Body of pancreas (tissue), 4 donors: ENCODE measurements at regions not wholly inside any gene's neighbourhood (a gene's known extent, or its start where the extent isn't known, plus 50 kb on each side); places are given as distances from the start of the nearest gene placed in this dataset.

Source experiments
- ATAC-seq: fragments of 150-250 bp; one replicate; pipeline ENCODE4 v1.9.1; 2016
- DNase-seq, 4 donors: peaks; one replicate each; pipeline ENCODE4 v3.0.0-alpha.2; 2019
- H3K27ac ChIP-seq, 4 donors: fragments of 200-600 bp; sonication (generic); 1 replicate in 3 of 4; 2 replicates in 1 of 4; pipeline versions ENCODE4 v1.5.1 to v1.6.1; 2016 to 2019; ENCODE audit warnings: mild to moderate bottlenecking in 1 of 4, mixed read lengths in 1 of 4, moderate library complexity in 1 of 4
- H3K27me3 ChIP-seq, 2 donors: fragments of 200-600 bp; sonication (generic); one replicate each; pipeline ENCODE4 v1.6.0; 2016; ENCODE audit warnings: mild to moderate bottlenecking in 1 of 2
- H3K36me3 ChIP-seq, 2 donors: fragments of 200-600 bp; sonication (generic); replicated peaks in 1 of 2; 2 replicates each; pipeline ENCODE4 v1.5.1; 2016; ENCODE audit warnings: low read depth in 2 of 2; ENCODE audit not compliant: insufficient read depth in 1 of 2
- H3K4me1 ChIP-seq: fragments of 200-600 bp; sonication (generic); one replicate; pipeline ENCODE4 v1.6.0; 2016
- H3K4me3 ChIP-seq, 2 donors: fragments of 200-600 bp; sonication (generic); 1 replicate in 1 of 2; 2 replicates in 1 of 2; pipeline ENCODE4 v1.5.1; 2016 to 2019
- H3K9me3 ChIP-seq, 3 donors: fragments of 200-600 bp; sonication (generic); 1 replicate in 2 of 3; 2 replicates in 1 of 3; pipeline ENCODE4 v1.5.1; 2016
- POLR2A ChIP-seq, 3 donors: fragments of 450-650 bp; IDR thresholded peaks; one replicate each; pipeline ENCODE4 v1.6.1; 2016; ENCODE audit warnings: antibody characterized with exemption in 3 of 3, mild to moderate bottlenecking in 2 of 3
- WGBS, 2 donors: methylation state at CpG; one replicate each; pipeline ENCODE4 v1.1.5; 2017; 5-methylcytosine and 5-hydroxymethylcytosine counted together
- intact Hi-C: fragments of 100-400 bp; cut with DNase I; formaldehyde crosslinking; loops from one replicate; pipeline ENCODE4 v1.15.1; 2023
- TF ChIP-seq, protein P1 (sequence below), 7 experiments: fragments of 450-650 bp in 4 of 7; fragments of 200-600 bp in 3 of 7; sonication (generic) in 3 of 7; IDR thresholded peaks; one replicate each; pipeline ENCODE4 v1.5.1; 2016 to 2019; ENCODE audit warnings: antibody characterized with exemption in 7 of 7

DNA sequence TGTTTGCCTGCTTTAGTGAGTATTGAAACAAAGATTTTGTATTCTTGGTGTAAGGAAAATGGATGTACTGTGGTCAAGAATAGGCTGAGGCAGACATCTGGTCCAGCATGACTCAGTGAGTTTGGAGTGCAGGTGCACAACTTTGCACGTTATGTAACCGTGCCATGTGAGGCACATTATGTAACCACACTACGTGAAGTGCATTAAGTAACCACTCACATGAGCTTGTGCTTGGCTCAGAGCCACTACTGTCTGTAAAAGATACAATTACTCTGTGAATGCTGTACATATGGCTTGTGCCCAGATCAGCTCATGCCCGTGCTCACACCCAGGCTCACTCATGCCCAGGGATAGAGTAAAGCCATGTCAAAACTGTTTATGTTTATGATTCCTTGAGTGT lies 216.8 kb downstream of the CTH start:
- DNase-seq (peak in 1 of 4 donors; percentile 38), ATAC-seq (no peak)
- no peak overlapping the region for H3K27ac ChIP-seq
- TF ChIP-seq, protein P1, sequence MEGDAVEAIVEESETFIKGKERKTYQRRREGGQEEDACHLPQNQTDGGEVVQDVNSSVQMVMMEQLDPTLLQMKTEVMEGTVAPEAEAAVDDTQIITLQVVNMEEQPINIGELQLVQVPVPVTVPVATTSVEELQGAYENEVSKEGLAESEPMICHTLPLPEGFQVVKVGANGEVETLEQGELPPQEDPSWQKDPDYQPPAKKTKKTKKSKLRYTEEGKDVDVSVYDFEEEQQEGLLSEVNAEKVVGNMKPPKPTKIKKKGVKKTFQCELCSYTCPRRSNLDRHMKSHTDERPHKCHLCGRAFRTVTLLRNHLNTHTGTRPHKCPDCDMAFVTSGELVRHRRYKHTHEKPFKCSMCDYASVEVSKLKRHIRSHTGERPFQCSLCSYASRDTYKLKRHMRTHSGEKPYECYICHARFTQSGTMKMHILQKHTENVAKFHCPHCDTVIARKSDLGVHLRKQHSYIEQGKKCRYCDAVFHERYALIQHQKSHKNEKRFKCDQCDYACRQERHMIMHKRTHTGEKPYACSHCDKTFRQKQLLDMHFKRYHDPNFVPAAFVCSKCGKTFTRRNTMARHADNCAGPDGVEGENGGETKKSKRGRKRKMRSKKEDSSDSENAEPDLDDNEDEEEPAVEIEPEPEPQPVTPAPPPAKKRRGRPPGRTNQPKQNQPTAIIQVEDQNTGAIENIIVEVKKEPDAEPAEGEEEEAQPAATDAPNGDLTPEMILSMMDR (IDR thresholded peaks at IDR 0.05), result no peak
- TF ChIP-seq POLR2A (IDR thresholded peaks at IDR 0.05), result no peak
- H3K4me1 ChIP-seq, result no peaks in the 10 kb centered on the region
- H3K27me3 ChIP-seq, result no peaks in the 10 kb centered on the region
- WGBS, 2 donors, result 31 to 39% methylated on average over 4 of the region's 4 CpGs
- intact Hi-C loops, result no loop called here
- H3K9me3 ChIP-seq, result no peaks in the 10 kb centered on the region
- H3K36me3 ChIP-seq, result no peaks in the 10 kb centered on the region
- no peak overlapping the region for H3K4me3 ChIP-seq

- WGBS, 2 donors, result 47 to 49% methylated on average over 5 of the region's 5 CpGs
- ATAC-seq (no peak), DNase-seq (peak in 1 of 4 donors; percentile 7)
- Histone ChIP-seq H3K27ac (no peak overlapping the region), H3K4me1 (no peaks in the 10 kb centered on the region), H3K4me3 (no peak overlapping the region), H3K9me3 (no peaks in the 10 kb centered on the region), H3K27me3 (no peaks in the 10 kb centered on the region), H3K36me3 (no peaks in the 10 kb centered on the region)
- TF ChIP-seq POLR2A (IDR thresholded peaks at IDR 0.05), result no peak
- TF ChIP-seq, protein P1 (IDR thresholded peaks at IDR 0.05), result peak in 1 of 7 experiments; percentile 19
- intact Hi-C loops, result no loop called here
Measured at GRCh38 chr1:70628973-70629372, 217.9 kb downstream of the CTH start.

DNA sequence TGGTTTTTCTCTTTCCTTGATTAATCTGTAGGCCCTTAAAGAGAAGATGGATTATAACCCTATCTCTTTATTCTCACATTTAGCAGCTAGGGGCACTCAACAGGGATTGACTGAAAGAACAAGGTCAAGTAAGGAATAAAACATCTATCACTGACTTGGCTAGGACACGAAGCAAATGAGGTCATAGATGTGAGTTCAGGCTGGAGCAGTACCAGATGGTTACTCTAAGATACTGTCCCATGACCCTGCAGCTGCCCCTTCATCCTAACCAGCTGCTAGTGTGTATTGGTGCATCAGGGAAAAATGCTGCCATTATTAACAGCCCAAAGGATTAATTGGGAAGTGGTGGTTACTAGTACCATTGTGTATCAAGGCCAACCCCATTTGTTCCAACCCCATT lies 221.9 kb downstream of the CTH start:
- no peaks in the 10 kb centered on the region for H3K4me1 ChIP-seq
- no peaks in the 10 kb centered on the region for H3K27me3 ChIP-seq
- H3K27ac ChIP-seq, result no peak overlapping the region
- intact Hi-C loops, result no loop called here
- no peaks in the 10 kb centered on the region for H3K9me3 ChIP-seq
- TF ChIP-seq POLR2A (IDR thresholded peaks at IDR 0.05), result no peak
- TF ChIP-seq, protein P1 (IDR thresholded peaks at IDR 0.05), result no peak
- DNase-seq (no peak), ATAC-seq (no peak)
- 18 to 33% methylated on average over 1 of the region's 1 CpG for WGBS, 2 donors
- H3K4me3 ChIP-seq, result no peak overlapping the region
- no peaks in the 10 kb centered on the region for H3K36me3 ChIP-seq

- no peak overlapping the region for H3K4me3 ChIP-seq
- WGBS, 2 donors, result 64 to 67% methylated on average over 3 of the region's 3 CpGs
- intact Hi-C loops, result no loop called here
- DNase-seq (no peak), ATAC-seq (no peak)
- H3K4me1 ChIP-seq, result no peaks in the 10 kb centered on the region
- H3K9me3 ChIP-seq, result no peaks in the 10 kb centered on the region
- no peaks in the 10 kb centered on the region for H3K36me3 ChIP-seq
- TF ChIP-seq, protein P1 (IDR thresholded peaks at IDR 0.05), result no peak
- TF ChIP-seq POLR2A (IDR thresholded peaks at IDR 0.05), result no peak
- H3K27ac ChIP-seq, result no peak overlapping the region
- no peaks in the 10 kb centered on the region for H3K27me3 ChIP-seq
Measured at GRCh38 chr1:70635868-70636267, 224.8 kb downstream of the CTH start.

- TF ChIP-seq, protein P1 (IDR thresholded peaks at IDR 0.05), result no peak
- TF ChIP-seq POLR2A (IDR thresholded peaks at IDR 0.05), result no peak
- 74 to 79% methylated on average over 1 of the region's 1 CpG for WGBS, 2 donors
- no peaks in the 10 kb centered on the region for H3K27me3 ChIP-seq
- intact Hi-C loops, result no loop called here
- no peak overlapping the region for H3K27ac ChIP-seq
- no peak overlapping the region for H3K4me3 ChIP-seq
- DNase-seq (no peak), ATAC-seq (no peak)
- H3K4me1 ChIP-seq, result no peaks in the 10 kb centered on the region
- no peaks in the 10 kb centered on the region for H3K36me3 ChIP-seq
- H3K9me3 ChIP-seq, result no peaks in the 10 kb centered on the region
Measured at GRCh38 chr1:70641868-70642267, 230.8 kb downstream of the CTH start.
